ENCODE measurements at regions not wholly inside any gene's neighbourhood (a gene's known extent, or its start where the extent isn't known, plus 50 kb on each side); places are given as distances from the start of the nearest gene placed in this dataset.
"Not testable (repeated sequence)": the region's sequence is repeated elsewhere in the genome, so short reads cannot be mapped to it uniquely, and the experiment has no call there.

DNA sequence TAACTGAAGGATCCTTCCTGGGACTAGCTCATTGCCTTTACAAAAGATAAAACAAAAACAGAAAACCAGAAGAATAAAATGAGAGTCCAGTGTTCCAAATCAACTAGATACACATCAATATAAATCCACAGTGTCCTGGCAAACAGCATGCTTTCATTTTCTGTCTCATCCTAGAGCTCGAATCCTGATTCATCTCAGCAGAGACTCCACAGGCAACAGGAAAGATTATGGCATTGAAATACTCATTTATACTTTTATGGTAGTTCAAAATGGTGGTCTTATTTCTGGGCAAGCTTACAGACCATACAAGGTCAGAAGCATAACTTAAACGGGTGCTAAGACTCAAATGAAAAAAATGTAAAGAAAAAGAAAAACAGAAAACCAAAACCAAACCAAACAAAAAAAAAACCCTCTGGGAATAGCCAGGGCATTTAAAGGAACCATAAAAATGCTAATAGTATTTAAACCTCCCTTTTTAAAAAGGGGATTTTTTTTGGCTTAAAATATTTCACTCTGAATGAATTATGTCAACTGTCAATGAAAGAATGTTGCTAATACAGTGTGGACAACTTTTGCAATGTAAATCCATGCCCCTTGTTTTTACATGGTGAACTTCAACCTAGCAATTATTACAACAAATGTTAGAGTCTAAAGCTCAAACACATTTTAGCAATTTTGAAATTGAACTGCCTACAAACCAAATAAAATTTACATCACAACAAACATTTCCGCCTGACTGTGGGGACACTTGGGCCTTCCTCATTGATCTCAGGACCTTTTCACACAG is 57.9 kb downstream of the GPR101 start:
- no peak for DNase-seq

DNA sequence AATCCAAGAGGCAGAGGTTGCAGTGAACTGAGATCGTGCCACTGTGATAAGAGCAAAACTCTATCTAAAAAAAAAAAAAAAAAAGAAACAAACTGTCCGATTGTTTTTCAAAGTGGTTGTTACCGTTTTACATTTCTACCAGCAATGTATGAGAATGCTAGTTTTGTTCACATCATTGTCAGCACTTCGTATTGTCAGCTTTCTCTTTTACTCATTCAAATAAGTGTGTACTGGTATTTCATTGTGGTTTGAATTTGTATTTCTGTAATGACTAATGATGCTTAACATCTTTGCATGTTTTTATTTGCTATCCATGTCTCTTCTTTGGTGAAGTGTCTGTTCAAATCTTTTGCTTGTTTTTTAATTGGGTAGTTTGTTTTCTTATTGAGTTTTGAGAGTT is 65.8 kb downstream of the GPR101 start:
- no peak for DNase-seq

DNA sequence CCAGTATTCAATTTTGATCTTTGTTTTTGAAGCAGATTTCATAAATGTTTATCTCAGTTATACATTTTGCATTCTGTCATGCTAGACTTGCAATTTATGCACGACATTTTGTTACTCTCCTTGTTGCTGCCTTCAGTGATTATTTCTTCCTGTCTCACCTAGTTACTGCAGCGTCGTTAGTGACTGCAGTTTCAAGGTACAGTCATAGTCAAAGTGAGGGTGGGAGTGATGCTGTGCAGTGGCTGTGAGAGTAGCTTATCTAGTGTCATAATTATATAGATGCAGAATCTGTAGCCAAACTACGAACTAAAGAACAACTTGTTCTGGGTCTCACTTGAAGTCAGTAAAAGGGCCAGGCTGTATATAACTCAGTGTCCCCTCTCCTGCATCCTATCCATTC is 69.8 kb downstream of the GPR101 start:
- DNase-seq = no peak

DNA sequence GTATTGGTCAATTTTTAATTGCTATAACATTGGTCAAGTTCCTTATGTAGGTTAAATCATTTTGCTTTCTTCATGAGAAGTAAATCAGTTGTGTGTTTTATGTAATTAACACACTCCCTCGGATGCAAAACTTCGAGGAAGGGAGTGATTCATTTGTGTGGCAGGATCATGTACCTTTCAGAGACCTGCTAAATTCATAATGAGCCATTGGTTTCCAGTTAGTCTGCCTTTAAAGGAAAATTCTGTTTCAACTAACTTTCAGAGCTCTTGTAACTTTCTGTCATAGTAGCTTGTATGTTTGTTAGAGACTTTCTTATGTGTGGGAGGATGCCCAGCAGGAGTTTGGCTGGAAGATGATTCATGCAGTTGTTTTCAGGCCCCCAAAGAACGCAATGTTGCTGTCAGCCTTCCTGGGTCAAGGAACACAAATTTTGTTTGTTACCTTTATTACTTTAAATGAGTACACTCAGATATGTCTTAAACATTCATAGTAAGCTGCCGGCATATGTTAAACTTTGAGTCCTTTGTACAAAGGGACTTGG is 72.1 kb downstream of the GPR101 start:
- no peak for DNase-seq

DNA sequence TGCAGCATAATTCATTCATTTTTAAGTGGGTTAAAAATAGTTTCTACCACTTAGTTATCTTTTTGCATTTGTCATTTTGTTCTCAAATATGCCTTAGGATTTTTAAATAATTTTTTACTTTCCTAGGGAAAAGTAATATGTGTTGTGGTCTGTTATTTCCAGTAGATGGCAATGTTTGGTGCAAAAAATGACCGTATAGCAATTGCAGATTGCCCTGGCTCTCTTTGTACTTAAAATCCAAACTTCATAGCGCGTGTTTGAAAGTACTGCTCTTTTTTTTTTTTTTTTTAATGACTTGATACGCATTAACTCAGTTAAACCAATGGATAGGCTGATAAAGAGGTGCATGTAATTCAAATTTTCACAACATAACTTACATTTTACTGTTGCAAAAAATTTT is 74.4 kb upstream of the RBMX start:
- DNase-seq = peak; percentile 30

DNA sequence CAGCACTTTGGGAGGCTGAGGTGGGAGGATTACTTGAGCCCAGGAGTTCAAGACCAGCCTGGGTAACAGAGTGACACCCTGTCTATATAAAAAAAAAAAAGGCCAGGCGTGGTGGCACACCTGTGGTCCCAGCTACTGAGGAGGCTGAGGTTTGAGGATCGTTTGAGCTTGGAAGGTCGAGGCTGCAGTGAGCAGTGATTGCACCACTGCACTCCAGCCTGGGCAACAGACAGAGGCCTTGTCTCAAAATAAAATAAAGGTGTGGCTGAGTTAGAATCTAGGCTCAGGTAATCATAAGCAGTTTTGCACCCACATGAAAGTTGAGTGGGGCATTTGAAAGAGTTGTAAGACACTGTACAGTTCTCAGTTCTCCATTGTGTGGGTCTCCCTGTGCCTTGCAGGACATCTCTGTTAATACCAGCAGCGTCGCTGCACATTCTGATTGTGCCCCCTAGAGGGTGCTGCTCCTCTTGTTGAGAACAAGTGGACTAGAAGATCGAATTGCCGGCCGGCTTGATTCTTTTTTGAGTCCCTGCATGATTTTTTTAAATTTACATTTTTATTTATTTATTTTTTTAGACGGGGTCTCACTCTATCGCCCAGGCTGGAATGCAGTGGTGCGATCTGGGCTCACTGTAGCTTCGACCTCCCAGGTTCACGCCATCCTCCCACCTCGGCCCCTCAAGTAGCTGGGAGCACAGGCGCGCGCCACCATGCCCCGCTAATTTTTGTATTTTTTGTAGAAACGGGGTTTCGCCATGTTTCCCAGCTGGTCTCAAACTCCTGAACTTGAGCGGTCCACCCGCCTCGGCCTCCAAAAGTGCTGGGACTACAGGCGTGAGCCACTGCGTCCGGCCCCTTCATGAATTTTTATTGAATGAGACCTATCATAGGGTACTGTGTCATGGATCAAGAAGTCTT is 73.6 kb upstream of the RBMX start:
- DNase-seq = peak; percentile 68

DNA sequence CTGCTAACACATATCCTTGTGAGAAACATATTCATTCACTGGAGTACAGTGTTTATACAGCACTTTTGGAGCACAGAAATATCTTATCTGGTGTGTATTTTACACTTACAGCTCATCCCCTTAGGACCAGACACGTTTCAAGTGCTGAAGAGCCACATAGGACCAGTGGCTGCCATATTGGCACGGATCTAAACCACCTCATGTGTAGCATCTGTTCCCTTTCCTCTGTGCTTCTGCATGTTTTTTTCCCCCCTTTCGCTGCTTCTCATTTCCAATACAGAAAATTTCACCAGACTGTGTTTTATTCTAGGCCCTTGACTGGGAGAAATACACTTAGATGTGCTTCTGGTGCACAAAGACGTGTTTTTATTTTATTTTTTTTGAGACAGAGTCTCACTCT is 69.7 kb upstream of the RBMX start:
- DNase-seq = no peak

DNA sequence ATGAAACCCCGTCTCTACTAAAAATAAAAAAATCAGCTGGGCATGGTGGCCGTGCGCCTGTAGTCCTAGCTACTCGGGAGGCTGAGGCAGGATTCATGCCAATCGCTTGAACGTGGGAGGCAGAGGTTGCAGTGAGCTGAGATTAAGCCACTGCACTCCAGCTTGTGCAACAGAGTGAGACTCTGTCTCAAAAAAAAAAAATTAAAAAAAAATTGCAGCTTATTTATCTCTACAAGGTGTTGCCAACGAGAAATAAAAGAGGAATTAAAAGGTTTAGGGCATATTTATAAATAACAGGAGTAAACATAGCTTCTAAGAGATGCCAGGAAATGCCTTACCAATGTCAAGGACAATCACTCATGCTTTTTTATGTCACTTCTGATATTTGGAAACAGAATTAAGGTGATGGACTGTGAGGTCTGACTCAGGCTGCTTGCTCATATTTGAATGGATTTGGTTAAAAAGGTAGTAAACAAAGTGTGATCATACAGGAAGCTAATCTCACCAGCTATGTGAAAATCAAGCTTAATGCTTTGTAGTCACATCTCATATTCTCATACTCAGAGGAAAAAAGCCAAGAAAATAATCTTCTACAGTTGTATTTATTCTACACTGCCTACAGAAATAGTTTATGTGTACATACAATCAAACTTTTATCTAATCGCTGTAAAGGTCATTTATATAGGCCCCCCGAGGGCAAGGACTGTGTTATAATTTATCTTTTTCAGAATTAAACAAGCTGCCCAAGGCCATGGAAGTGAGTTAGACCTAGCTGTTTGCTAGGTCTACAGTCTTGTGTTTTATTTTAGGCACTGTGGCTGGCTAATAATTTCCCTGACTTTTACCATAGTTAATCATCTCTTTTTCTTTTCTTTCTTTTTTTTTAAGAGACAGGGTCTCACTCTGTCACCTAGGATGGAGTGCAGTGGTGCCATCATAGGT is 61.1 kb upstream of the RBMX start:
- DNase-seq = no peak

DNA sequence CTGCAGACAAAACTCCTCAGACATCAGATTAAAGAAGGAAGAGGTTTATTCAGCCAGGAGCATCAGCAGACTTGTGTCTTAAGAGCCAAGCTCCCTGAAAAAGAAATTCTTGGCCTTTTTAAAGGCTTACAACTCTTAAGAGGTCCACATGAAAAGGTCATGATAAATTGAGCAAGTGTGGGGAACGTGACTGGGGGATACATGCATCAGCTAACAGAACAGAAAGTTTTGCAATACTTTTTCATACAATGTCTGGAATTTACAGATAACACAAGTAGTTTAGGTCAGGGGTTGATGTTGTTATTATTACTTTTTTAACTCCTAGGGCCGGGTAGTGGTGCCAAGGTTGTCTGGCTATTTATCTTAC is 55.6 kb upstream of the RBMX start:
- no peak for DNase-seq

DNA sequence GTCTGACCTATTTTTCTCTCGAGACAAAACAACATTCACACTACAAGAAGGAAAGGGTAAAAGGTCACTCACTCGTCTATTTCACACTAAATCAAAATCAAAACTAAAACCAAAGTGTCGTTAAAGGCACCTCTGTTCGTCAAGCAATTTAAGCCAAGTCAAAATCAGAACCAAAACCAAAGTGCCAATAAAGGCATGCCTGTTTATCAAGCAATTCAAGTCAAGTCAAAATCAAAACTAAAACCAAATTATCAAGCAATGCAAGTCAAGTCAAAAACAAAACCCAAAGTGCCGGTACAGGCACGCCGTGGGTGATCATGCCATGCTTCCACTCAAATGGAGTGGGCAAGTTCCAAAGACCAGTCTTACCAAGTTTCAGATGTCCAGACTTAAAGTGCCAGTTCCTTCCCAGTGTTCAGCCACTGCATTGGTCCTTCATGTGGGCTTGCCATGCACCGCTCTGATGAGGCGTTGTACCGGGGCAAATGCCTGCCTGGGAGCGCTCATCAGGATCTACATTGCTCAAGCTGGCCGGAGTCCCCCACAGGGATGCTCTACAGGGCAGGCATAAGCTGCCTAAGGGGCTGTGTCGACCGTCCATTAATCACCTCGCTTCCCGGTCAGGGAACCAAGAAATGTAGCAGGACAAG is 55.1 kb upstream of the RBMX start:
- not testable (repeated sequence) for DNase-seq

DNA sequence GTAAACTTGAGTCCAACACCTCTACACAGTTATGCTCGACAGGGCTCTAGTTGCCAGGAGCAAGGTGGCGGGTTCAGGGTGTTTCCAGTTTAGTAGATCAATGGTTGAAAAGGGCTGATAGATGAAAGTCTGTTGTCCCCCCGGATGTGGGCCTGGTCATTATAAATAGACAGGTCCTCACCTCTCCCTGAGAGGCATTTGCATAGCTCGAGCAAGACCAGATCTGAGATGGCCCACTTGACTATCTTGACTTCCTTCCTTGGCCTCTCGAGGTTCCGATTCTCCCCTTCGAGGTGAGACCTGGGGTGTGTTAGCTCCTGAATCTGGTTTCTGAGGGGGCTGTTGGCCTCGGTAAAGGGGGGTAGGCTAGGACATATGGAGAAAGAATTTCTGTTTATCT is 54.1 kb upstream of the RBMX start:
- DNase-seq = not testable (repeated sequence)

DNA sequence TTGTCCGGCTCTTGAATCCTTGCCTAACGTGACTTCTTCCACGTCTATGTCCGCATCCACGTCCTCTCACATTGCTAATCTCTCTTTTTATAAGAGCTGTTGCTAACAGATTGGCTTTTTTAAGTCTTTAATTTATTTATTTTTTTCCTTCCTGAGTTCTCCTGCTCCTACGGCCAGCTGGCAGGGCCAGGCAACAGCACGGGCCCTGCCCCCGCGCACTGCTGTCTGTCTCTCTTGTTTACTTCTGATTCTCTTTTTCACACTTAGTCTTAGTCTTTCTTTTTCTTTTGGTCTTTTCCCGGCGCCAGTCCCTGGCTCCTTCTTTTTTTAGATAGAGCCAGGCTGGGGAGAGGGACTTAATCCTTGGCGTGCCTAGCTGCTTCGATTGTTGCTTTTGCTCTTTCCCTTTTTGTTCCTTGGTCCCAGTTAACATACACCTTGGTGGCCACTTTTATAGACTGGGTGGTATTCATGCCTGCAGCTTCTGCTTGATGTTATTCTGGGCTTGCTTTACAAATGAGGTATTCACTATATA is 53.2 kb upstream of the RBMX start:
- DNase-seq = no peak

DNA sequence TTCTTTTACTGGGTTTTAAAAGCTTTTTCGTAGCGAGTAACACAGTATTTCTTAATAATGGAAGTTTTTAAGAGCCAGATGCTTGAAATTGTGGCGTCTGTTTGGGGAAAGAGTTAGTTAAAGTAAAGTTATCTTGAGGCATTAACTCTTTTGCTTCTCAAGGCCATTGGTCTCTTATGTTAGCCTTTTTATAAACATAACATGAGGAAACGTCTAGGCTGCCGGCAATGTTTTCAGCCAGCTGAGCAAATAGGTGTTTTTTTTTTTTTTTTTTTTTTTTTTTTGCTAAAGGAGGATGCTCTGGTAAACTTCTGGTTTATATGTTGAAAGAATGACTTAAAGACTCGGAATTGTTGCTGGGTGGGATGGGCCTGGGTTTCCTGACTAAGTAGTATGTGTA is 51.1 kb upstream of the RBMX start:
- no peak for DNase-seq
